ENCODE measurements at regions not wholly inside any gene's neighbourhood (a gene's known extent, or its start where the extent isn't known, plus 50 kb on each side); places are given as distances from the start of the nearest gene placed in this dataset.

- Mint-ChIP-seq H3K27ac (no peak overlapping the region), H3K4me3 (no peak overlapping the region), H3K4me1 (no peaks in the 10 kb centered on the region), H3K9me3 (peaks cover 8% of the 10 kb centered on the region), H3K36me3 (ENCODE audit: low read depth) (no peaks in the 10 kb centered on the region), H3K27me3 (no peaks in the 10 kb centered on the region)
- CTCF ChIA-PET, result no interaction called here
- intact Hi-C loops (cut with micrococcal nuclease), result no loop called here
- POLR2A ChIA-PET, result no interaction called here
- DNase-seq (no peak), ATAC-seq (ENCODE audit: low read depth) (no peak)
- no peak for TF ChIP-seq CTCF (IDR thresholded peaks at IDR 0.05)
Measured at GRCh38 chr20:11120431-11120830, 446.6 kb upstream of the JAG1 start.

- TF ChIP-seq CTCF (IDR thresholded peaks at IDR 0.05), result no peak
- H3K27me3 Mint-ChIP-seq, result no peaks in the 10 kb centered on the region
- no peak for ATAC-seq (ENCODE audit: low read depth)
- POLR2A ChIA-PET, result no interaction called here
- DNase-seq, result no peak
- no peak overlapping the region for H3K27ac Mint-ChIP-seq
- H3K4me1 Mint-ChIP-seq, result no peaks in the 10 kb centered on the region
- intact Hi-C loops (cut with micrococcal nuclease), result no loop called here
- peaks cover 8% of the 10 kb centered on the region for H3K9me3 Mint-ChIP-seq
- no peaks in the 10 kb centered on the region for H3K36me3 Mint-ChIP-seq (ENCODE audit: low read depth)
- H3K4me3 Mint-ChIP-seq, result no peak overlapping the region
- CTCF ChIA-PET, result no interaction called here
Measured at GRCh38 chr20:11124849-11125505, 451.2 kb upstream of the JAG1 start.

- no peak for DNase-seq
- Mint-ChIP-seq H3K9me3 (peaks cover 8% of the 10 kb centered on the region), H3K4me1 (no peaks in the 10 kb centered on the region), H3K4me3 (no peak overlapping the region), H3K27me3 (no peaks in the 10 kb centered on the region), H3K27ac (no peak overlapping the region), H3K36me3 (ENCODE audit: low read depth) (no peaks in the 10 kb centered on the region)
- no peak for TF ChIP-seq CTCF (IDR thresholded peaks at IDR 0.05)
- ChIA-PET POLR2A (no interaction called here), CTCF (no interaction called here)
- no peak for ATAC-seq (ENCODE audit: low read depth)
- intact Hi-C loops (cut with micrococcal nuclease), result no loop called here
Measured at GRCh38 chr20:11128220-11128718, 454.5 kb upstream of the JAG1 start.

- ChIA-PET CTCF (no interaction called here), POLR2A (no interaction called here)
- TF ChIP-seq CTCF (IDR thresholded peaks at IDR 0.05), result no peak
- Mint-ChIP-seq H3K4me1 (no peaks in the 10 kb centered on the region), H3K9me3 (peaks cover 6% of the 10 kb centered on the region), H3K36me3 (ENCODE audit: low read depth) (no peaks in the 10 kb centered on the region), H3K27ac (no peak overlapping the region), H3K4me3 (no peak overlapping the region), H3K27me3 (no peaks in the 10 kb centered on the region)
- intact Hi-C loops (cut with micrococcal nuclease), result no loop called here
- ATAC-seq (ENCODE audit: low read depth), result no peak
- DNase-seq, result no peak
Measured at GRCh38 chr20:11128721-11129120, 454.9 kb upstream of the JAG1 start.

- ATAC-seq (ENCODE audit: low read depth), result no peak
Measured at GRCh38 chr20:11130554-11131166, 456.9 kb upstream of the JAG1 start.

More at GRCh38 chr20:11130554-11131166, 456.9 kb upstream of the JAG1 start:
- Mint-ChIP-seq H3K9me3 (no peaks in the 10 kb centered on the region), H3K27me3 (no peaks in the 10 kb centered on the region), H3K36me3 (ENCODE audit: low read depth) (no peaks in the 10 kb centered on the region), H3K27ac (no peak overlapping the region), H3K4me1 (no peaks in the 10 kb centered on the region), H3K4me3 (no peak overlapping the region)
- no peak for DNase-seq
- ChIA-PET CTCF (no interaction called here), POLR2A (no interaction called here)
- intact Hi-C loops (cut with micrococcal nuclease), result no loop called here
- no peak for TF ChIP-seq CTCF (IDR thresholded peaks at IDR 0.05)

Data from activated B cell treated with CpG ODN at 0.5 μM for 24 hours (primary cell).